Vagina (tissue), 2 donors: ENCODE measurements at regions not wholly inside any gene's neighbourhood (a gene's known extent, or its start where the extent isn't known, plus 50 kb on each side); places are given as distances from the start of the nearest gene placed in this dataset.

ENCODE experiments used
- CTCF ChIP-seq, 3 experiments: fragments of 450-650 bp in 2 of 3; fragments of 200-600 bp in 1 of 3; sonication (generic) in 1 of 3; IDR thresholded peaks; one replicate each; pipeline ENCODE4 v1.5.1; 2017 to 2019; ENCODE audit warnings: antibody characterized with exemption in 3 of 3, mild to moderate bottlenecking in 2 of 3, moderate library complexity in 2 of 3
- POLR2AphosphoS5 ChIP-seq, 2 donors: sonication (generic); formaldehyde crosslinking; IDR thresholded peaks; one replicate each; pipeline ENCODE4 v1.9.0; 2017; ENCODE audit warnings: antibody characterized with exemption in 2 of 2, mild to moderate bottlenecking in 2 of 2, low read depth in 1 of 2; ENCODE audit not compliant: insufficient read depth in 1 of 2

GRCh38 chr2:226451486-226451885 is 348.1 kb downstream of the IRS1 start:
- TF ChIP-seq CTCF (IDR thresholded peaks at IDR 0.05) (no peak), POLR2AphosphoS5 (IDR thresholded peaks at IDR 0.05; ENCODE audit: insufficient read depth in 1 of 2, low read depth in 1 of 2) (no peak)
